Heart left ventricle (tissue), 13 donors: ENCODE measurements at regions not wholly inside any gene's neighbourhood (a gene's known extent, or its start where the extent isn't known, plus 50 kb on each side); places are given as distances from the start of the nearest gene placed in this dataset.

Experiments
- CTCF ChIP-seq, 12 donors: fragments of 200-600 bp; sonication (generic) in 4 of 12; IDR thresholded peaks; one replicate each; pipeline versions ENCODE4 v1.5.0 to v1.8.0; 2018 to 2022; ENCODE audit warnings: antibody characterized with exemption in 12 of 12, mild to moderate bottlenecking in 5 of 12
- POLR2A ChIP-seq, 2 donors: fragments of 450-650 bp; IDR thresholded peaks; one replicate each; pipeline ENCODE4 v1.6.1; 2017; ENCODE audit warnings: antibody characterized with exemption in 2 of 2, mild to moderate bottlenecking in 2 of 2, moderate library complexity in 2 of 2
- donor health status: ischemic (EF 13 %, LVEDD 7.1; RV severe dilation, severe dysfunction).
- donor health status: DM: no; HTN: yes; CAD: no.
- donor health status: DM: no; HTN: no; CAD: no.
- donor health status: ischemic (EF 25% LVEDD 6.9; RV normal size, moderate dysfunction).
- donor health status: ischemic (EF 25% LVEDD 5.7; RV mildly dilated, moderate dysfunction).
- donor health status: ischemic (EF 35%, LVEDD 5.7; RV mildly dilated, moderate dysfunction).
- donor health status: nonischemic (EF 11% LVEDD 7.7; RV severe dilation, severe dysfunction).
- donor health status: DM: yes; HTN: yes; CAD: no.
- donor health status: PGD.
- donor health status: ischemic (EF 29% LVEDD 5.4; RV normal size, mild dysfunction).
- donor health status: nonischemic (EF 23%, LVEDD 6.1; RV moderate dilation, normal function).

GRCh38 chr4:130449741-130450140 lies 1353.8 kb downstream of the C4orf33 start:
- no peak for TF ChIP-seq POLR2A (IDR thresholded peaks at IDR 0.05)
- TF ChIP-seq CTCF (IDR thresholded peaks at IDR 0.05): no peak
